Mesenteric fat pad (tissue), 1 donor: ENCODE measurements at regions not wholly inside any gene's neighbourhood (a gene's known extent, or its start where the extent isn't known, plus 50 kb on each side); places are given as distances from the start of the nearest gene placed in this dataset.

Experiments
- DNase-seq: peaks from one replicate; pipeline ENCODE4 v3.0.0-alpha.2; 2020; ENCODE audit warnings: low spot score
- donor health status: DM: yes; HTN: yes; CAD: no.

DNA sequence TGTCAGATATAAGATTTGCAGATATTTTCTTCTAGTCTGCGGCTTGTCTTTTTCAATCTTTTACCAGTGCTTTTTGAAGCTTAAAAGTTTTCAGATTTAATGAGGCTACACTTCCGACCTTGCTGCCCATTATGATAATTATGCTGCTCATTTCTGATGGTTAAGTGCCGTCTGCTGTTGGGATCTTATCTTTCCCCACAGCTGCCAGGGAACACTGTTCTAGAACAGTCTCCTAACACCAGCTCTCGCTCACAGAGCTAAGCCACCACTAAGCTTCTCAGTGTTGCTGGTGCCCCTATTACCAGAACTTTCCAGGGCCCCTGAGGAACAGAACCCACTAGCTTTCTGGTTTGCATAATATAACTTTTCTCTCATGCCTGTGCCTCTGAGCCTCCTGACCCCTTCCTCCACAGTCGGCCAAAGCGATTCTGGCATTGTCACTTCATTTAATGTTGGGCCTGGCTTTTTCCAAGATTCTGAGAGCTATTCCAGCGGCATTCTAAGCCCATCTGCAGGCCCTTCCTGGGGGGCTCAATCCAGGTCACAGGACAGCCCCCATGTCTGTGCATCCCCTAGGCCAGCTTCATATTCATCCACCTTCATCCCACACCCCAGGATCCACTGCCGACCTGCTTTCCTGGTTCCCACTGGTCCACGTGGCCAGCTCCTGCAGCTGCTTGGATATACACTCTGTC is 237.0 kb downstream of the PTPRU start:
- peak; percentile 62 for DNase-seq

DNA sequence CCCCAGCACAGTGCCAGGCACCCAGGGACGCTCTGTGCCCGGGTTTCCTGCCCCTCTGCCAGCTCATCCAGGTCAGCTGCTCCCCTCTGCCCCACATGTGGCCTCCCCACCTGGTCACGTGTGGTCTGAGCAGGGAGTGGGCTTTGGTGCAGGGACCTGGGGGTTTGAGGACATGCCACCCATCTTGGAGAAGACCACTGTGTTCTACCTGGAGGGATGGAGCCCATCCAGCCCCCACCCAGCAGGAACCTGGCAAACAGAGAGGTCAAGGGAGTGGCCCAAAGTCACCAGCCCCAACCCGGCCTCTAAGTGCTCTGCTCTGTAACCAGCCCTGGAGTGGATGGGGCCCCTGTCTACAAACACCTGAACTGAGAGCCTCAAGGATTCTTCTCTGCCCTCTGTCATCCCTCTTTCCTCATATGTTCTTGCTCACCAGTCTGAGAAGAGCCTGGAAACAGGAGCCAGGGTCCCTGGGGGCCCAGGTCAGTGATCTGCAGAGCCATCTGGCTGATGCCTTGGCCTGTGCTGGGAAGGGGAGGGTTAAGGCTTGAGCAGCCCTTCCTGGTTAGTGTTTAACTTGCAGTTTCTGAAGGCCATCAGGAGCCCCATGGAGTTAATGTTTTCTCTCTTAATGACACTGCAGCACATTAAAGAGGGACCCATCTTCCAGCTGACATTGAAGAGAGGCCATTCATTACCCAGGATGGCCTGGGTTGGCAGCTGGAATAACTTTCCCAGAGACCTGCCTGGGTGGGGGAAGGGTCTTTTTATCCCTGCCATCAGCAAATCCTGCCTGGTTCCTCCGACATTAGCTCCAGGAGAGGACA is 235.4 kb downstream of the PTPRU start:
- DNase-seq = peak; percentile 49

DNA sequence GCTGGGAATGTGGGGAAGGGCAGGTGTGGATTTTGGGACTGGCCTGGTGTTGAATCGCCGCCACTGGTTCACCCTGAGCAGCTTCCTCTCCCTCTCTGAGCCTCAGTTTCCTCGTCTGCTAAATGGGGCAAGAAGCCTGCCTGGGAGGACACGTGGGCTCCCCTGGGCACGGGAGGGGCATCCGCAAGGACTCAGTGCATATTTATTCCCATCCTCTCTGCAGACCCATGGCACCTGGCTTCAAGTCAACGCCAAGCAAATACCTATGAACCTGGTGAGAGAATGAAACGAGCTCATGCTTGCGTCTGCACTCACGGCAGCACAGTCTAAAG is 234.4 kb downstream of the PTPRU start:
- peak; percentile 64 for DNase-seq

DNA sequence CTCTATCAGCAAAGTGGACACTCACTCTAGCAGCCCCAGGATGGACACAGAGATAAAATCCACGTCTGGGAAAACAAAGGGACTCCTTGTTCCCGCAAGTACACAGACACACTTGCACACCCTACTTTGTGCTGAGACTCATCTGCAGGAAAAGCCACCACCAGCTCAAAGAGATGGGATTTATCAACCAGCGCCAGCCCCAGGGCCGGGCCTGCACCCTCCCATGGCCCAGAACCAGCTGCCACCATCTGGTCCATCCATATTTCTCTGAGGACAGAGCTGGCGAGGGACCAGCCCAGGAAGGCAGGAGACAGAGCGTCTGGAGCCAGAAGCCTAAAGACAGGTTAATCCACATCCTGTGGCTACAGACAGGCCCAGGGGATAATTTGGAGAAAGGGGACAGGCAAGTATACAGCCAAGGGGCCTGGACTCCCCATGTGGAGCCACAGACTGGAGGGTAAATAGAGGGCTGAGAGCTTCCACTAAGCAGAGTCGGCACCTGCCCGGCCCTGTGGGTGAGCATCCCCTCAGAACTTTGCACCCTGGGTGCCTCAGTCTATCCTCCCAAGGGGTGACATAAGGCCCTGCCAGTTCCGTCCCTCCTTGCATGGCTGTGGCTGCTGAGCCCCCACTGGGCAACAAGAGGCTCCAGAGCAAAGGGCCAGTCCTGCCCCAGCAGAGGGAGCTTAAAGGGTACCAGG is 233.9 kb downstream of the PTPRU start:
- DNase-seq = peak; percentile 82

DNA sequence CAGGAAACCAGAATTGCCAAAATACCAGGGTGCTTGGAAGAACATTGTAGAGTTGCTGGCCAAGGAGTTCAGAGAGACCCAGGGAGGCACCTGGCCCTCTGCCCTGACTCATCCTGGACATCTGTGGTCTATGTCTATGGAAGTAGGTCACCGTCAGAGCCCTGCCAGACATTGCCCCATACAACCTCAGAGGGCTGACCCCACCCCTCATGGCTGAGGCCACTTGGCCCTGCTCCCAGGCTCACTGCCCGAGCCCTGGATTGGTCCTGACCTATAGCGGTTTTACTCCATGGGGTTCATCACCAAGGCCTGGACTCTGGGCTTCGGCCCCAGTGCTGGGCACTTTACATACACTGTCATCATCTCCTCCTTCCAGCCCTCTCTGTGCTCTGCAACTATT is 233.1 kb downstream of the PTPRU start:
- DNase-seq = peak; percentile 45

DNA sequence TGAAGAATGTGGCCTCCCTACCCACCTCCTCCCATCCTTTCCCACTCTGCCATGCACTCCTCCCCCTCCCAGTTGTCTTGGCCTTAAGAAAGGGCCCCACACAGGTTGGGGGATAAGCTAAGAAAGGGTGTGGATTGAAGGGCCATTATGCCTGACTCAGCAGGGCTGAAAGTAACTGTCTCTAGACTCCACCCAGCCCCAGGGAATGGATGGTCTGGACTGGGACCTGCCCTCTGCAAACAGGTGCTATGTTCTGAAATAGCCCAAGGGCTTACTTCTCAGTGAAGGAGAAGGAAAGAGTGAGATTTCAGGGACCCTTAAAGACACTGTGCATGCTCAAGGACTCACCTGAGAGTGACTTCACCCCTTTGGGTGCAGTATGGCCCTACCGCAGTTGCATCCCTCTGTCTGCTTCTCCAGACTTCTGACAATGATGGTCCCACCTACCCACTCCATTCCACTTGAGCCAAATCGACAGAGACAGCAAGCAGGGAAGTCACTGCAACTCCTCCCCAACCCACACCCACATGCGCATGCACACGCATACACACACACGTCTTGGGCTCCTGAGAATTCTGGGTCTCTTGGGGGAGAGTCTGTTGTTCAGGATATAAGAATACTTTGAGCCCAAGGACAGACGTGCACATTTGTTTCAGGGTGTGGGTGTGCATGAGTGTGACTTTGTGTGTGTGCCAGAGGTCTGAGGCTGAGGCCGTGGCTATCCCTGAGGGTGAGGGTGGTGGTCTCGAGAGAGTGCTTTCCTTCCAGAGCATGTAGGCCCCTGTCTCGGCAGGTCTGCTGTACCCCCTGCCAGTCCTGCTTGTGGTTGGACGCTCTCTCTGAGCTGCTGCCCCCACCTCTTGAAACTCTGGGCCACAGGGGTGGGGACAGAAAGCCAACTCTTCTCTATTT is 231.9 kb downstream of the PTPRU start:
- DNase-seq = no peak

DNA sequence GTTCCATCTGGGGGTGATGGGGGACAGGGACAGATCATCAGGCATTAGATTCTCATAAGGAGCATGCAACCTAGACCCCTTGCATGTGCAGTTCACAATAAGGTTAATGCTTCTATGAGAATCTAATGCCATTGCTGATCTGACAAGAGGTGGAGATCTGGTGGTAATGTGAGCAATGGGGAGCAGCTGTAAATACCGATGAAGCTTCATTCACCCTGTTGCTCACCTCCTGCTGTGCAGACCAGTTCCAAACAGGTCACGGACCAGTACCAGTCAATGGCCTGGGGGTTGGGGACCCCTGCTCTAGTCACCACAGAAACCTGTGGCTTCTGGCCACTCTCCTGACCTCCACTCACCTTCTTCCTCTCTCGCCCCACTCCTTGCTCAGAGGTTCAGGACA is 229.9 kb downstream of the PTPRU start:
- no peak for DNase-seq

DNA sequence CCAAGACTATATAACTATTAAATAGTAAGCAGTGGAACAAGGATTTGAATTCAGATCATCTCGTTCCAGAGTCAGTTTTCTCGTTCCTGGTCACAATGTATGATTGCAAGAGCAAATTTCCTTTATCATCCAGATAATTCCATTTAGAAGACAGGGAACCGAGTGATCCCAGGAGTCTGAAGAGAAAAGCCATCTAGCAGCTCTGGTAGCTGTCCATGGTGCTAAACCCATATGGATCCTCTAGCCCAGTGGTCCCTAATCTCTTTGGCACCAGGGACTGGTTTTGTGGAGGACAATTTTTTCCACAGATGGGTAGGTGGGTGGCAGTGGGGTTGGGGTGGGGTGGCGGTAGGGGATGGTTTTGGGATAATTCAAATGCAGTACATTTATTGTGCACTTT is 229.4 kb downstream of the PTPRU start:
- DNase-seq = no peak

DNA sequence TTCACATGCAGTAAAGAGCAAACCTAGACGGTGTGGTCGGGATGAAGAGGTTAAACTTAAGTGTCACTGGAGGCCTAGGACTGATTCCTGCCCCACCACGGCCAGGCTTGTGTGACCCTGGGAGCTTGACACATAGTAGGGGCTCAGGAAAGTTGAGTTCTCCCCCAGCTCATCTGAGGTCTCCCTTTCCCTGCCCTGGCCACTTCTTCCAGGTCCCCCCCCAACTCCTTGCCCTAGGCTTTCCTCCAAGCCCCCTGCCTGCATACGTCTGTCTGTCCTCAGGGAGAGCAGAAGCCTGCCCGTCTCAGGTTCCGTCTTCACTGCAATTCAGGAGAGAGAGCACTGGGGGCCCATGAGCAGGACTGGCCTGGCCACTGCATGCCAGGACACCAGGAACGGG is 225.8 kb downstream of the PTPRU start:
- DNase-seq = no peak

DNA sequence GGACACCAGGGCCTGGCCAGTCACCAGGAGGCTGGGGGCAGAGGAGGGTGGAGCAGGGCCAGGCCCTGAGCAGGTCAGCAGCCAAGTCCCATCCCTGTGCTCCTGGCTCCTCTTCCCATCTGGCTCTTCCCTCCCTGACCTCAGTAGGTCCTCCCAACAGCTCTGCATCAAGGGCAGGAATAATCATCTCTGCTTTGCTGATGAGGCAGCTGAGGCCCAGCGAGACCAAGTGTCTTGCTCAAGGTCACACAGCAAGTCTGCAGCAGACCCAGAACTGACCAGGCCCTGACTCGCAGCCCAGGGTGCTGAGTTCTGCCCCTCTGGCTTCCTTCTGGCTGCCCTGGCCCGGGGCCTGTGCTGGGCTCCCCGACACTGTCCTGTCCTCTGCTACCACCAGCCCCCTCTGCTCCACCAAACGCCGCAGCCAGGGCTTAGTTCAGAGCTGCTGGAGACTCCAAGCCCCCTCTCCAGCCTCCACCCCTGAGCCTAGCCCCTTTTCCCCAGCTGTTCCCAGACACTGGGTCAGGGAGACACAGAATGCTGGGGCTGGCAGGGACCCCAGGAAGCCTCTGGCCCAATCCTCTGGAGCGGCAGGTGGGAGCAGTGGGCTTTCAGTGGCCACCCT is 224.9 kb downstream of the PTPRU start:
- DNase-seq = no peak

DNA sequence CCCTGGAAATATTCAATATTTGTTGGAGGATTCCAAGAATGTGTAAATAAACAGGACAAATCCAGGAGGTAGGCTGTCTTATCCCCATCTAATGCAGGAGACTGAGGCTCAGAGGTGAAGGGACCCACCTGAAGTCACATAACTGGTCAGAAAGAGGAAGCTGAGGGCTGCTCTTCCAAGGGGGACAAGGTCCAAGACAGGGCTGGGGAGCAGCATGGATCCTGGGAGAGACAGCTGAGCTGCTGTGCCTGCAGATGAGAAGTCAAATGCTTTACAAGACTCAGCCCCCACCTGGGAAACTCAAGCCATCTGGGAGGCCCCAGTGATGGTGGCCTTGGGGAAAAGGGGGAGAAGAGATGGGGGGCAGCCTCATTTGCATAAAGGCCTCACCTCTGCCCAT is 224.4 kb downstream of the PTPRU start:
- no peak for DNase-seq

DNA sequence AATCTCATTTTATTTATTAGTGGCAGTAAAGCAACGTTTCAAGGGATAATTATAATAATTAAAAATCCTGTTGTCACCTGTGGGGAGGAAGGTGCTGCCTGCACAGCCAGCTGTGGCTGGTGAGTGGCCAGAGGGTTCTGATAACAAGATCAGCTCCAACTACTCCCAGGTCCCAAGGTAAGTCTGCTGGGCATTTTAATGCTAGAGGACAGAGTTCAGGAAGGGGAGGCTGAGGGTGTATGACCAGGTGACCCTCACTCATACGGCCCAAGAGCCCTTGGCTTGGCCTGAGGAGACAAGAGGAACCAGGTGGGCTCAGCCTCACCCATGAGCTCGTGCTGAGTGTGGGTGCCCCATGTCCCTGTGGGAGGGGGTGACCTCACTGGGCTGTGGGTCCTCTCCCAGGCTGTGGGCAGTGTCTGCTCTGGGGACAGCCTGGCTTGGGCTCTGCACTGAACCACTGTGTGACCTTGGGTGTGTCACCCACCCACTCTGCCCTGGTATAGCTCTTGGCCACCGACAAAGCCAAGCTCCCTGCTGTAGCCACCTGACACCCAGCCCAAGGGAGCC is 223.8 kb downstream of the PTPRU start:
- DNase-seq = no peak

DNA sequence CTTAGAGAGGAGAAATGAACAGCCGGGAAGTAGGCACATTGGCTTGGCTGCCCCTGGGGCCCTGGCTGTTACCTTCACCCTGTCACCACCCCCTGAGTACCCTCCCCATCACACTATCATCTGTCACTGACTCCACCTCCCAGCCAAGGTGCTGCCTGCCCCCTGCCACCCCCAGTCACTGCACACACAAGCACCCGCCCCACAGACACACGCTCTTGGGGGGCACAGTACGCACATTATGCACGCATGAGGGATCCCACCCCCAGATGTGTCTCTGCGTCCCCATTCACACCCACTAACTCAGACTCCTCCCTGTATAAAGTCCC is 223.3 kb downstream of the PTPRU start:
- no peak for DNase-seq

DNA sequence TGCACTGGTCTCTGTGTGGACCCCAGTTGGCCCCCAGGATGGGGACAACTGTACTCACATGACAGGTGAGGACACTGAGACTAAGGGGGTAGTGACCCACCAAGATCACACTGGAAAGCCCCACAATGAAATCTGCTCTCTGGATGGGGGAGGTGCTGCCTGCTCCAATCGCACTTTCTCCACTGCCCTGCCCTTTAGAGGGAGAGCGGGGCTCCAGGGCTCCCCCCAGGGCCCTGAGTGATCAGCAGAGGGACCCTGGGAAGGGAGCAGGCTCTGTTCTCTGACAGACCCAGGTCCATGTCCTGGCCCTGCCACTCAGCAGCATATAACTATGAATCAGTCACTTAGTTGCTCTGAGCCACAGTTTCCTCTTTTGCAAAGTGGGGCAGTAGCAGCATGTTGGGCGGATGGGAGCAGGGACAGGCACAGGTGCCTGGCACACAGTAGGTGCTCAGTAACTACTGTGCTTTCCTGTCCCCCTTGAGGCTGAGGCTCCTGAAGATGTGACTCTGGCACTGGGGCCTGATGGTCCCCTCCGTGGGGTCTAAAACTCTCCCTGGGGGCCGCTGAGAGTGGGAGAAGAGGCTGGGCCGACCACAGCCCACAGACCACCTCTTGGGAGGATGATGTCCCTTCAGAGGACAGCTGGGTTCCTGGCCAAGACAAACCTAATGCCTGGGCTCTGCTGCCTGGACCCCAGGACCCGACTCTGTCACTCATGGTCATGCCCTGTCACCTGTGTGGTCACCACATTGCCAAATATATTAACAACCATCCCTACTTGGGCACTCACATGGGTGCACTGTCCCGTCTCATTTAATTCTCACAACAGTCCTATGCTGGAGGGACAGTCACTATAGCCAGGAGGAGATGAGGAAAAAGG is 222.7 kb downstream of the PTPRU start:
- no peak for DNase-seq

DNA sequence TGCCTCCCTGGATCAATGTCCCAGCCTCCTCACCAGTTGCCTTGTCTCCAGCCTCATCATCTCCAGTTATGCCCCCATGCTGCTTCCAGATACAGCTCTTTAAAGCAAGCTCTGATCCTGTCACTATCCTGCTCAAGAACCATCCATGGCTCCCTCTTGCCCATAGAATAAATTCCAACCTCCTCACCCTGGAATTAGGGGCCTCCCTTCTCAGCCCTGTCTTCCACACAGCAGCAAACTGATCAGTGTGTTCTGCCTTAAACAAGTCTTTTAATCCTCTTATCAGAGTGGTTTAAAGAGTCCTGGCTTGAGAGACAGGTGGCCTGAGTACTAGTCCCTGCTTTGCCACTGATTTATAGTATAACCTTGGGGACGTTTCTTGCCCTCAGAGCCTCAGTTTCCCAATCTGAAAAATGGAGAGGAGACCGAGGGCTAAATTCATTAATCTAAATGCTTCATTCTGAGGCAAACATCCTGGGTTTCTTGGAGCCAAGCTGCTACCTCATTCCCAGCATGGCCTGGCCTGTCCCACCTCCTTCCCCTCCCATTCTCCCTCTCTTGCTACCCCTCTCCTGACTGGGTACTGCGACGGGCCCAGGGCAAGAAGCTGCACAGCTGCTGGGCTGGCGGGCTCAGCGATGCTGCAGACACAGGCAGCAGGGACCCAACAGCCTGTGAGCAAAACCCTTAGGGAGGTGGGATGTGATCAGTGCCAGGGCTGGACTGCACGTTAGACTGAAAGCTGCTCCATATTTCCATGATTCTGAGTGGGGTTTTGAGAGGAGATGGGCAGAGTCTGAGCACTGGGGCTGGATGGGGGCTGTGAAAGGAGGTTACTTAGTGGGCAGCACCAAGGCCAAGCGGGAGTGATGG is 221.4 kb downstream of the PTPRU start:
- DNase-seq = peak; percentile 64

DNA sequence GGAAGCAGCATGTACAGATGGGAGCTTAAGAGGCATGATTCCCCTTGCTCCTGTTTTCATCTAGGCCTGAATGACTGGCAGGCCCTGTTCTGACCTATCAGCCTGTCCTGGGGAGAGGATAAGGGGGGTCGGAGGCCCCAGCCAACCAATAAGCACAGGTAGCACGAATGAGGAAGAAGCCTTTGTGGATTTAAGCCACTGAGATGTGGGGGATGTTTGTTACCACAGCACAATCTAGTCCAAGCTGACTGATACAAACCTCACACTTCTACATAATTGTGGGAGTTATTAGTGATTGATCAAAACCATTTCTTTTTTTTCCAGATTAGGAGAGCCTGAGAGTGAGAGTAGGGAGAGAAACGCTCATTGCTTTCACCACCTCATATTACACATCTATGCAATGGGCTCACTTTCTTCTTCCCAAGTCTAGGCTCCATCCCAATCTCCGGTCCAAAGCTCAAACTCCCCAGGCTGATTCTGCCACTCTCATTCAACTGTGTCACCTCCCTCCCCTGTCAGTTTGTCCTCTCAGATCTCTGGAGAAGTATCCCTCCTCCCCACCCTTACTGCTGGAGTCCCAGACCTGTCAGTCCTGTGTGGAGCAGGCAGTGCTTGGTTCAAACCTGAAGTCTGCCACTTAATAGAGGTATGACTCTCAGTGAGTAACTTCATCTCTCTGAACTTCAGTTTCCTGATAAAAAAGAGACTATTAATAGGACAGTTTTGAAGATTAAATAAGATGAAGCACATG is 220.5 kb downstream of the PTPRU start:
- DNase-seq = no peak

DNA sequence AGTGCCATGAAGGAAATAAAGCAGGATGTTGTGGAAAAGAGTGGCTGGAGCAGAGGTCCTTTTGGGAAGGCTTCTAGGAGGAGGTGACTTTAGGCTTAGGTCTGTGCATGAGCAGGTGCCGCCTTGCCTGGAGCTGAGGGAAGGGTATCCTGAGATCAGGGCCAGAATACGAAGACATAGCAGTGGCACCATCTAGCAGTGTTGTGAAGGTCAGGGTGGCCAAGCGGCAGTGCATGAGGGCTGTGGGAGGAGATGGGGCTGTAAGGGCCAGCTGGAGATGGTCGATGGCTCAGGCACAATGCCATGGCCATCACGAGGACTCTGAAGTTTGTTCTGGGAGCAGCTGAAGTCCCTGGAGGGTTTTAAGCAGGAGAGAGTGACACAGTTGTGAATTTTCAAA is 219.5 kb downstream of the PTPRU start:
- DNase-seq = peak; percentile 43
